ENCODE measurements at regions not wholly inside any gene's neighbourhood (a gene's known extent, or its start where the extent isn't known, plus 50 kb on each side); places are given as distances from the start of the nearest gene placed in this dataset.
"Not testable (repeated sequence)": the region's sequence is repeated elsewhere in the genome, so short reads cannot be mapped to it uniquely, and the experiment has no call there.

GRCh38 chr14:105659255-105659654 is 132.9 kb downstream of the TMEM121 start:
- TF ChIP-seq SUZ12 (IDR thresholded peaks at IDR 0.05; ENCODE audit: extremely low read depth, insufficient read depth, insufficient read length); YY1 (IDR thresholded peaks at IDR 0.05; ENCODE audit: insufficient read depth, insufficient read length): not testable (repeated sequence)

All from NT2/D1 (cell line).